ENCODE measurements at regions not wholly inside any gene's neighbourhood (a gene's known extent, or its start where the extent isn't known, plus 50 kb on each side); places are given as distances from the start of the nearest gene placed in this dataset.
"Not testable (repeated sequence)": the region's sequence is repeated elsewhere in the genome, so short reads cannot be mapped to it uniquely, and the experiment has no call there.

GRCh38 chr2:190742431-190742830 is 93.5 kb downstream of the NAB1 start:
- no peak for DNase-seq (ENCODE audit: low spot score)

- DNase-seq (ENCODE audit: low spot score): no peak
Measured at GRCh38 chr2:190744041-190744440, 95.2 kb downstream of the NAB1 start.

- DNase-seq (ENCODE audit: low spot score): peak; percentile 76
Measured at GRCh38 chr2:190746971-190747761, 98.3 kb downstream of the NAB1 start.

- DNase-seq (ENCODE audit: low spot score): no peak
Measured at GRCh38 chr2:190748966-190749365, 100.1 kb downstream of the NAB1 start.

- DNase-seq (ENCODE audit: low spot score): no peak
Measured at GRCh38 chr2:190755772-190756415, 107.0 kb downstream of the NAB1 start.

GRCh38 chr2:190759749-190760213 is 110.9 kb downstream of the NAB1 start:
- DNase-seq (ENCODE audit: low spot score): peak; percentile 79

- not testable (repeated sequence) for DNase-seq (ENCODE audit: low spot score)
Measured at GRCh38 chr2:190760353-190761150, 111.7 kb downstream of the NAB1 start.

GRCh38 chr2:190761216-190761615 is 112.3 kb downstream of the NAB1 start:
- not testable (repeated sequence) for DNase-seq (ENCODE audit: low spot score)

- DNase-seq (ENCODE audit: low spot score): no peak
Measured at GRCh38 chr2:190762566-190762965, 113.7 kb downstream of the NAB1 start.

- no peak for DNase-seq (ENCODE audit: low spot score)
Measured at GRCh38 chr2:190763100-190763499, 114.2 kb downstream of the NAB1 start.

- no peak for DNase-seq (ENCODE audit: low spot score)
Measured at GRCh38 chr2:190763901-190764514, 115.1 kb downstream of the NAB1 start.

GRCh38 chr2:190765386-190766173 is 115.0 kb upstream of the GLS start:
- peak; percentile 63 for DNase-seq (ENCODE audit: low spot score)

GRCh38 chr2:190766174-190766572 is 114.4 kb upstream of the GLS start:
- no peak for DNase-seq (ENCODE audit: low spot score)

GRCh38 chr2:190766595-190766994 is 114.0 kb upstream of the GLS start:
- DNase-seq (ENCODE audit: low spot score): no peak

GRCh38 chr2:190767821-190768220 is 112.8 kb upstream of the GLS start:
- no peak for DNase-seq (ENCODE audit: low spot score)

GRCh38 chr2:190769258-190769657 is 111.4 kb upstream of the GLS start:
- no peak for DNase-seq (ENCODE audit: low spot score)

GRCh38 chr2:190771726-190772125 is 108.9 kb upstream of the GLS start:
- no peak for DNase-seq (ENCODE audit: low spot score)

- DNase-seq (ENCODE audit: low spot score): no peak
Measured at GRCh38 chr2:190780594-190780993, 100.0 kb upstream of the GLS start.

- DNase-seq (ENCODE audit: low spot score): peak; percentile 85
Measured at GRCh38 chr2:190781604-190782198, 98.9 kb upstream of the GLS start.

- no peak for DNase-seq (ENCODE audit: low spot score)
Measured at GRCh38 chr2:190782264-190782663, 98.4 kb upstream of the GLS start.

Data from GM03348 (cell line).